ENCODE measurements at regions not wholly inside any gene's neighbourhood (a gene's known extent, or its start where the extent isn't known, plus 50 kb on each side); places are given as distances from the start of the nearest gene placed in this dataset.
"Not testable (repeated sequence)": the region's sequence is repeated elsewhere in the genome, so short reads cannot be mapped to it uniquely, and the experiment has no call there.

DNA sequence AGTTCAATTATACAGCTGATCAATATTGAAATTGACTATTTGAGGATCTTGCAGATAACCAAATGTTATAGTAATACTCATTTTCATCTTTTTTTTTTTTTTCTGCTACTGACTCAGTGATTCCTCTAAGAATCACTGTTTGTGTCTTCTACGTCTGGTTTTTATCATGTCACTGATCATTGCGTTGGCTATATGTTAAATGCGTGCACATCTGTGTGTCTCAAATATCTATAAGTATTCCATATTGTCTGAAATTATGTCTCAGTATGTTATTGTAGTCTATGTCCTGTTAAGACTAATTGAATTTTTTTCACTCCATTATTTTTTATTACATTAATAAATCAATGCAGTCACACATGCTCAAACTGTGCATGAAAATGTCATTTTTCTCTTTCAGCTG lies 200.5 kb downstream of the PCDH20 start:
- DNase-seq (ENCODE audit: low spot score), result no peak

DNA sequence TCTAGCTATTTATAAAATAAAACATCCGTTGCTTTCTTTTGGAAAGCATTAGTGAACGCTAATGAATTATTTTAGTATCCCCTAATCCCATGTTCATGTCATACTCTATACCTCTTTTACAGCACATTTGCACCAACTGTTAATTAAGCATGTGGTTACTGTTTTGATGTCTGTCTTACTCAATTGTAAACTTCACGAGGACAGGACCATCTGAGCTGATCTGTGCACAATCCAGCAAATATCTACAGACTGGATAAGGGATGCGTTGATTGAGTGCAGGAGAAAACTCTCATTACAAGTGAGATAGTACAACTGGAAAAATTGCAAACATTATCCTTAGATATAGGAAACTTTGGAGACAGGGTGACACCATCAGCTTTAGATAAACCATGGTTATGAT lies 201.1 kb downstream of the PCDH20 start:
- no peak for DNase-seq (ENCODE audit: low spot score)

DNA sequence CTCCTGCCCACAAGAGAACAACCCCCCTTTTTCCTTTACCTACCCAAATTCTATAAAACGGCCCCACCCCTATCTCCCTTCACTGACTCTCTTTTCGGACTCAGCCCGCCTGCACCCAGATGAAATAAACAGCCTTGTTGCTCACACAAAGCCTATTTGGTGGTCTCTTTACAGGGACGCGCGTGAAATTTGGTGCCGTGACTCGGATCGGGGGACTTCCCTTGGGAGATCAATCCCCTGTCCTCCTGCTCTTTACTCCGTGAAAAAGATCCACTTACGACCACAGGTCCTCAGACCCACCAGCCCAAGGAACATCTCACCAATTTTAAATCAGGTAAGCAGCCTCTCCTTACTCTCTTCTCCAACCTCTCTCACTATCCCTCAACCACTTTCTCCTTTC lies 209.8 kb downstream of the PCDH20 start:
- DNase-seq (ENCODE audit: low spot score), result not testable (repeated sequence)

DNA sequence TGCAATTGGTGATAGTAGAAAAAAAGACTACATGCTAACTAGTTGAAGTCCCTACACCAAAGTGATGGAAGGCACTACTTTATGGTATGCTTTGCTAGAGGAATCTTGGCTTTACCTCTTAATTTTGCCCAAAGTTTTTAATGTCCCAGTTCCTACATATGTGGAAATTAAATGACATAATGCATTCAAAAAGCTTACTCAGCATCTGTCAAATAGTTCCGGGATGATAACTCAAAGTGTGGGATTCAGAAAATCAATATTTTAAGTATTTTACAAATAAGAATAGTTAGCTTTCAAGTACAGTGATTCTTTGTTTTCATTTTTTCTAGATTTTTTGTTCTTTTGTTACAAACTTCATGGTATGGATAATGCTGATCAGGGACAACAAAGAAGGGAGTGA lies 211.6 kb downstream of the PCDH20 start:
- DNase-seq (ENCODE audit: low spot score), result no peak

DNA sequence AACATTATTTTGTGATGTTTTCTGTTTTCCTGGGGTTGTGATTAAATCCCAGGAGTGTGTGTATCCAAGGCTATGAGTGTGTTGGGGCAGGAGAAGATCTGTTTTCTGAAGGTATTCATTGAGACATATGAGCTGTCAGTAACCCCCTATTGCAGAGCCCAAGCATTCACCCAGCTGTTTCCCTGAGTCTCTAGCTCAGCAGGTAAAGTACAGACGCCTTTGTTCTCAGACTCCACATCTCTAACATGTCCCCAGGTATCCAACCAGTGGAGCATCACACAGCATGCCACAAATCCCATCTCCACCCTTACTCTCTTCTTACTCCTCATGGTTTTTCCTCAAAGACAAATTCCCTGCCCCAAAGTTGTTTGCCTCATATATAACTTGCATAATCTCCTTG lies 213.6 kb downstream of the PCDH20 start:
- no peak for DNase-seq (ENCODE audit: low spot score)

DNA sequence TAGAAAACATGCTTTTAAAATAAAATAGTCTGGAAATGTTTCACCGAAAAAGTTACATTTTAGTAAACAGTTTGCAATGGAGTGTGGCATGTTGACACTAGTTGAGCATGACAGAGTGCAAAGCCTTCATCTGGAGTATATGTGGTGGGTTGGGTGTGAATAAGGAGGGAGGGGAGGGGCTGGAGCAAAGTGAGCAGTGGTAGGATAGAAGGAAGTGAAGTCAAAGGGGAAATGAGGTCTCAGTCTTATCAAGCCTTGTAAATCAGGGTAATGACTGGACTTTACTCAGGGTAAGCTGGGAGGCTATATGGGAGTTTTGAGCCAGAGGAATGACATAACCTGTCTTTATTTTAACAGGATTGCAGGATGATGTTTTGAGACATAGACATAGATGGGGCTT lies 222.8 kb downstream of the PCDH20 start:
- DNase-seq (ENCODE audit: low spot score), result no peak

DNA sequence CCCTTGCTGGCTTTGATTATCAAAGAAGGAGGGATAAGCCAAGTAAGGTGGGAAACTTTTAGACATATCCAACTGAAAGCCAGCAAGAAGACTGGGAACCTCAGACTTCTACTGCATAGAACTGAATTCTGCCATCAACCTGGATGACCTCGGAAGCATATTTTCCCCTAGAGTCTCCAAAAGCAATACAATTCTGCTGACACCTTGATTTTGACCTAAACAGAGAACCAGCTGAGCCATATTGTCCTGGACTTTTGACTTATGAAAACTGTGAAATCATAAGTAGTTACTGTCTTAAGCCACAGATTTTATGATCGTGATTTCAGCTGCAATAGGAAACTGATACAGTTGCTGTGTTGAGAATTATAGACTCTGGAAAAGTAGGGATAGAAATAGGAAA lies 227.6 kb downstream of the PCDH20 start:
- no peak for DNase-seq (ENCODE audit: low spot score)

DNA sequence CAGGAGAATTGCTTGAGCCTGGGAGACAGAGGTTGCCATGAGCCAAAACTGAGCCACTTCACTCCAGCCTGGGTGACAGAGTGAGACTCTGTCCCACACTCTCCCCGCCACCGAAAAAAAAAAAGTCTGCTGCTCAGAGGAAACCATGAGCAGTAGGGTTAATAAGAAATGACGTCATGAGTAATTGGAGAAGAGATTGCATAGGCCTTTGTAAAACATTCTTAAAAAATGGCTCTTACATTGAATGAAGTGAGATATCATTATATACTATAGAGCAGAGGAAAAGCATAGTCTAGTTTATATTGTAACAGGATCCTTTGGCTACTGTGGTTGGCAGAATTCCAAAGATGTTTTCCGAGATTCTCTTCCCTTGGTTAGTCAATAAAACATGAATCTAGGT lies 228.2 kb downstream of the PCDH20 start:
- no peak for DNase-seq (ENCODE audit: low spot score)

DNA sequence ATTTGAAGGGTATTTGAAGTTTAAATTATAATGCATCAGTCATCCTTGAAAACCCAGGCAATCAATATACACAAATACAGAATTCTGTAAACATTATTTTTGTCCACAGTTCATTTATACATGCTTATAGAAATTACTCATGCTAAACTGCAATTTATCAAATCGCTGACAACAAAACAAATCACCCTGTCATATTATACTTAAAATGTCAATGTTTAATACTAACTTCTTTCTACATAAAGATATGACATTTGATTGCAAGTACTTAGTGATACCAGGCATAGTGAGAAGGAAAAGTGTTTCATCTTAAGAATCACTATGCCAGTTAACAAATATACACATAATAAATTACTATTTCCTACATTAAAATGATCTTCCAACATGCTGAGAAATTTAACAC lies 232.0 kb downstream of the PCDH20 start:
- no peak for DNase-seq (ENCODE audit: low spot score)

DNA sequence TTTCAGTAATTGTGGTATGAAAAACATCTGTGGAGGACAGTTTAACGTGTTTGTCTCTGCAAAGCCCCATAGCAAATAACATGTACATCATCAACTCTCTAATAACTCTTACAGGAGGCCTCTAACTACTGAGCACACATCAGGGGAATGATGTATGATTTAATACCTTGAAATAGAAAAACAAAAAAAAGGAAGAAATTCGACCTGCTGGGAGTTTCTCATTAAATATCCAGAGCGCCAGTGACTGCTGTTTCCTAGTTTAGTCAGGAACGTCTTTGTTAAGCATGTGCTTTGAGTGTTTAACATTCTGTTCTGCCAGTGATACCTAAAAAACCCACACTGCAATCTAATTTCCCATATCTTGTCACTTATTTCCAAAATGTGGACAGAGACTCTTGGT lies 235.4 kb downstream of the PCDH20 start:
- DNase-seq (ENCODE audit: low spot score), result no peak

DNA sequence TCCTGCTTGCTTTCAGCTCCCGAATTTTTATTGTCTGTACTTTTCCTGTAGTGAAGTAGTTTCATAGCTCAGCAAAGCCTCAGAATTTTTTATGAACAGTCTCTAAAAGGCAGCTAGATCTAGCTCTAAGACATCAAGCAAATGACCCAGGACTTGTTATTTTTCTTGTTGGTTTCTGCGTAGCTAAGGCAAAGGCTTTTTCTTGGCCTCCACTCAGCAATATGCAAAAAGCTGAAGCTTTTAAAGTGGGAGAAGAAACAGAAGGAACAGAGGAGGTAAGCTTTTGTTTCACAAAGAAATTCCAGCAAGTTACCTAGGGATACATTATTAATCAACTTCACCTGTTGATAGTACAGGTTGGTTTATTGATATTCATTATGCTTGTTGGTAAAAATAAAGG lies 235.9 kb downstream of the PCDH20 start:
- no peak for DNase-seq (ENCODE audit: low spot score)

DNA sequence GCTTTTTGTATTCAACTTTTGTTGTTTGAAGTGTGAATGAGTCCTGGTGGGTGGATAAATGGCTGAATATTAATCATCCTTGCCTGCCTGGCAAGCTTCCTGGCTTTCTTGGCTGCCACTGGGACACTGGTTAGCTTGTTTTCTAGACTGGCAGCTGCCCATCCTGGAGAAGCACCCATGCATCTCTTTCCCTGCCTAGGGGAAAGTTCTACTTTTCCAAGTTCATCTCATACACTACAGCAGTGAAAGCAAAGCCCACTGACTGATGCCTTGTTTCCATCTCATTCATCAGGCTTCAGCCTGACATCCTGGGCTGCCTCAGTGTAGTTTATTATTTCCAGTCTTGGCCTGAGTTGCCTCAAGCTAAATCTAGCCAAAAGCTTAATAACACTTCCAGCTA lies 244.8 kb downstream of the PCDH20 start:
- no peak for DNase-seq (ENCODE audit: low spot score)

DNA sequence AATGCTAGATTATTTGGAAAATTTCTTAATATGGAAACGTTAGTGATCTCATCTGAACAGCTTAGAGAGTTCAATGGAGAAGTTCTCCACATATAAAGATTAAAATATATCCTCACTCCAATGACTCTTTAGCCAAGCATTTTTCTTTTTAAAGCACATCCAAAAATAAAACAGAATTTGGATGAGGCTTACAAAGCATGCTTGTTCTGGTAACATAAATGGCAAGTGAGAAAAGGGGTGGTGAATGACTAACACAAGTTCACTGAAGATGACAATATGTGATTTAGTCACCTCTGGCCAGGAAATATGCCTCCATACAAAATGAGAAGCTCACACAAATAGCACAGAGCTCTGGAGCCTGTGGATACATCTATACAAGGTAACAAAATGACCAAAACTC lies 253.0 kb downstream of the PCDH20 start:
- DNase-seq (ENCODE audit: low spot score), result no peak

DNA sequence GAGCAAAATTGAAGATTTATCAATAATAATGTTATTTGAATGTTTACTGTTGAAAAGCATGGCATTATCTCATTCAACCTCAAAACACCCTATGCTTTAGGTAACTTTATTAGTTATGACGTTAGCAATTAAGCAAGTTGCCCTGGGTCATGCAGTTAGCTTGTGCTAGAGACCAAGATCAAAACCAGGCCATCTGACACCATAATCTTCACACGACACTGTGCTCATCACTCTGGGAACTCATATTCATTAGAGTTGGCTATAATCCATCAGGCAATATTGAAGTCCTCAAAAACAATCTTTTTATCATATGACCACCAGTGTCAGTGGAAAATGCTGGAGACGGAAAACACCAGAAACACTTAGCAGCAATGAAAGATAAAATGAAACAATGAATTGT lies 253.5 kb downstream of the PCDH20 start:
- DNase-seq (ENCODE audit: low spot score), result no peak

DNA sequence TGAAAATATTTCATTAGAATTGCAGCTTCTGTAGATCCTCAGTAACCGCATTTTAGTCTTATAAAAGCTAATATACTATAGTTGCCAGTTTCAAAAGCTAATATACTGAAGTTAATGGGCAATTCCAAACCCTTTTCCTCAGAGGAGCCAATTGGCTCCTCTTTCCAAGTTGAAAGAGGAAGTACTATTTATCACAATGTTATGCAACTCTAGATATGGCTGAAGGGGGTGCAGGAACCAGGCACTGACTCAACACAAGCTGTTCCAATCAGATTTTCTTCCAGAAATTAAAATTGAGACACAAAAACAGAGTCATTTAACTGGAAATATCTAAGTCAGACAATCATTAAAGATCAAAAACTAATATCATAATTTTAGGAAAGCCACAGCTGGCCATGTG lies 258.9 kb downstream of the PCDH20 start:
- DNase-seq (ENCODE audit: low spot score), result no peak

DNA sequence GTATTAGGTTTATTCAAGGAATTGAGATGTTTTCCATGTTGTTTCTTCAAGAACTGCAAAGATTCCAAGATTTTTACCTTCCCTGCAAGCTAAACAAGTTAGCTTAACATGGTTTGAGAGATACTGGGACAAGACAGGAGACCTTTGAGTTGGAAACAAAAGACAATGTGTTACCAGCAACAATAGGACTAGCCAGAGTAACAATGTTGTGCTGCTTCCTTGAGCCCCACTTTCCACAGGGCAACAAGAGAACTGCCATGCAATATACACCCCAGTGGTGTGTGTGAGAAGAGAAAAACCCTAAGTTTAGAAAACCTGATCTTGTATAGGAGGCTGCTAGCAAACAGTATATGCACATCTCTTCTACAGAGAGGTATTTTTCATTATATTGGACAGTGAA lies 264.6 kb downstream of the PCDH20 start:
- no peak for DNase-seq (ENCODE audit: low spot score)

DNA sequence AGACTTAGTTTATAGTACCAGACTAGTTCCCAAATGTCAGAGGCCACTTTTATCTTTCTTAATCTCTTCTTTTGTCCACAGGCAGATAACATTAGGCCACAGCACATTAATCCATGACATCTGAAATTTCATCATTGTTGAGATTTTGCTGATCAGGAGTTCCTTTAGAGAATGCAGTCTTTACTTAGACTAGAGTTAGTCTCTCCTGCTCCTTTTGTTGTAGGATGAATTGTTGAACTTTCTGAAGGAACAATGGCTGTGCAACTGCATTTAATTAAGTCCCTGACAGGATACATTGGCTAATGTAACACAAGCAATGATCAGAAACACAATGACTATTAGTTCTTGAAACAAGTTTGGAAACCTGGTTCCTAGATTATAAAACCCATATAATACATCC lies 266.3 kb downstream of the PCDH20 start:
- DNase-seq (ENCODE audit: low spot score), result no peak

DNA sequence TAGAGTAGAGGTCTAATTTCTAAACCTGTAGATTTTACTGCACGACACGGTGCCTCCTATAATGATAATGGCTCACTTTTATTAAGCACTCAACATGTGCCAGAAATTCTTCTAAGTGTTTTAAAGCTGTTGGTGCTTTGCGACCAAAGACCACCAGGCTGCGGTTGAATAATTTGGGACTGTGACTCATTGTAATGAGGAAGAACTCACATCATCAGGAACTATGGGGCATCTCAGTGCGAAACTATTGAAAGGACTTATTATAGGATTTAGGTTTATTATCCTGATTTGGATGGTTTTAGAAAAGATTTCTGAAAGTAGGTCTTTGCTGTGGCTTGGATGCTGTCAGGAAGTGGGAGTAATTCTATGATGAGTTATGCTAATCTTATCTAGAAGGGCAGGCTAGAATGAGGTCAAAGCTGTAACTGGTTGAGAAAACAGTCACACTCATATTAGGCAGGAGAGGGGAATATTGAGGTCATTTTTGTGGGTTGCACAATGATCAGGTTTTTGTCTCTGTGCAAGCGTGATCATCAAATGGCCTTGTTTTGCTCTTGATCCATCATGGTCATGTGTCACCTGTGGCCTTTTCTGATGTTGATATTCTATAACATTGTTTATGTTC lies 266.8 kb downstream of the PCDH20 start:
- no peak for DNase-seq (ENCODE audit: low spot score)

DNA sequence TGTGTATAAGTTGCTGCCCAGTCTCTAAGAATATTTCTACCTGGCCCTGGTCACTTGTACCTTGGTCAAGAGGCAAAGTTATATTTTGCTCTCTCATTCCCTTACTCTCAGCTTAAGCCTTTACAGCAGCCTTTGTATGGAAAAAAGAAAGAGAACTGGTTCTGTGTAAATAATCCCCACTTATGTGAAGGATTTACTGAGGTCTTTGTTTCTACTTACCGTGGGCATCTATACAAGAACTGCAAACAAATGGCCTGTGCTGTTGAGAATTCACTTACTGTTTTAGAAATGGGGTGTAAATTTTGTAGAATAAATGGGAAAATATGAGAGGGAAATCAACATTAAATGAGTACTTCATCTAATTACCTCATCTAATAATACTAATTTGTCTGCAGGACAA lies 267.4 kb downstream of the PCDH20 start:
- no peak for DNase-seq (ENCODE audit: low spot score)

DNA sequence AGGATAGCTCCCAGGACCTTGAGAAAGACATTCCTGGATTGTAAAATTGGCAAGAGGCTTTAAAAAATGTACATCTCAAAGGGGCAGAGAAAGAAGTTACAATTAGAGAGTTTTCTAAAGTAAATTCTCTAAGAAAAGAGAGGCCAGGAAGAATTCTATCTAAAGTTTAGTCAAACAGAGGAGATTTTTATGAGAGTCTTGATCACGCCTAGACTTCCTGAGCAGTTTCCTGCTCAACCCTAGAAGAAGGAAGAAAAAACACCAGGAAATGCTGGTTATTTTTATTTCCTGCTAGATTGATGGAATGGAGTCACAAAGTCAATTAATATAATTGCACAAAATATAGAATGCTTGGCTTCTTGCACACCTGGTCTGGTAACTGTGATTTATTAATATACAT lies 269.1 kb downstream of the PCDH20 start:
- DNase-seq (ENCODE audit: low spot score), result no peak

DNA sequence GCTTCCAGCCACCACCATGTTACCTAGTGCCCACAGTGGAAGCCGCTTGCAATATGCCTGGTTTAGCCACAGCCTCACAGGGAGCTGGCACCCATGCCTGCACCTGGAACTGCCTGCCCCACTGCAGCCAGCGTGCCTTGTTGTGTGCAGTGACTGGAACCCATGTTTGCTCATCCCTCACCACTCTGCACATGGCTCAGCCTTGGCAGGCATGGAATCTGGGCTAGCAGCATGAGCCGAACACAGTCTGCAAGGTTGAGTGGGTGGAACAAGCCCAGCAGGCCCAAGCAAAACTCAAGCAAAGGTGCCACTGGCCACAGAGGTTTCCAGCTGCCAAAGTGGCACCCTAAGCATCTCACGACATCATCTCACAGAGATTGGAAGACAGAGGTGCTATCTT lies 269.5 kb downstream of the PCDH20 start:
- DNase-seq (ENCODE audit: low spot score), result no peak

DNA sequence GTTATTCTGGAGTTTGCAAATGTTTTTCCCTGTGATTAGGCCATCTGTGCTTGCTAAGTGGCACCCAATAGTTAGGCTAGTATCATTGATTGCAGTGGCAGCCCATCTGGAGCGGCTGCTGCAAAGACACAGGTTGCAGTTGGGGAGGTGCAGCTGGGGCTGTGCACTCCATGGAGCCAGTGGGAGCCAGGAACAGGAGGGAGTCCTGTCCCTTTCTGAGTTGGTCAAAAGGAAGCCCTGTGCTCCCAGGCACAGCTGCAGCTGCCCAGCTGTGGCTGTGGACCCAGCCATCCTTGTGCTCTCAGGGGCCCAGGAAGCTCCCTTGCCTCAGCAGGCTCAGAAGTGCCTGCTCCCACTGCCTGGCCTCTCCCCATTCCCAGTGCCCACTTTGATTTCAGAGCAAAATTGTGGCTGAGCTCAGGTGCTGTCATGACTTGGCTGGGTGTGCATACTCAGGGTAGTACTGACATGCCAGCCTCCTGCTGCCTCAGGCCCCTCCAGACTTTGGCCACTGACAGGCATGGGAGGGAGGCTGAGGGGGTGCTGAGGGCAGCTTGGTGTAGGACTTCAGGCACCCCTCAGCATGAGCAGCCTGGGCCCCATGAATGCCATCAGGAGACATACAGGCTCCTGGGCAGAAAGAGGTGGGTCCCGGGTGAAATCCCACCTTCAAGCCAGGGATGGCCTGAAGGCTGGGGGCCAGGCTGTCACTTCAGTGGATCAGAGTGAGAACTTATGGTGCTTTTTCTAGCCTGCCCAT lies 270.6 kb downstream of the PCDH20 start:
- DNase-seq (ENCODE audit: low spot score), result no peak

DNA sequence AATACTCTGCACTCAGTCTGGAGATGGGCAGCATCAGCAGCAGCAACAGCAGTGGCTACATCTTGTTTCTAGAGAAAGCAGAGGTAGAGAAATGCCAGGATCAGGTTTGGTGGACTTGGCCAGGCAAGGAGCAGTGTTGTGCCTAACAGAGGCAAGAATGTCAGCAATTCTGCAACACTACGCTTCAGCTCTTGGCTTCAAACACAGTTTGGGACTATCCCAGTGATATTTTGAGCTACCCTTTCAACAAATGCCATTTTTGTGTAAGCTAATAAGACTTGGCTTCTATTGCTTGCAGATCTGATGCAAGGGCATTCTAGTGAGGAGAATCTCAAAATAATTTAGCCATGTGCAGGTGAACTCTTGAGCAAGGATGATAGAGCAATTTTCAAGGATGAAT lies 271.3 kb downstream of the PCDH20 start:
- DNase-seq (ENCODE audit: low spot score), result no peak

DNA sequence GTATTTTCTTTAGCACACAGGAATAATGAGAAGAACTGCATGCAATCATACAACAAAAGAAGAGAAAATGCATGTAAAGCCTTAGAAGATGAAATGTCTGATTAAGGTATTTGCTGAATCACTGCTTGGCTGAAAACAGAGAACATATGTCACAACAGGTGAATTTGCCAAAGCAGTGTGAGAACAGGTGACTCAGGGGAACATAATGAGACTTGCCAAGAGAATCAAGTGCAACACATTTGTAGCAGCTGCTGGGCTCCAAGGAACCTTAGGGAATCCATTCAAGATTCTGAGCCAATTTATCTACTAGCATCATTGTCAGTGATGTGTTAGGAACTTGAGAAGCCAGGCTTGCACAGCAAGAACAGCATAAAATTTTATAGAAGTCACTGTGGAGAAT lies 273.1 kb downstream of the PCDH20 start:
- DNase-seq (ENCODE audit: low spot score), result no peak
